ENCODE measurements at regions not wholly inside any gene's neighbourhood (a gene's known extent, or its start where the extent isn't known, plus 50 kb on each side); places are given as distances from the start of the nearest gene placed in this dataset.
"Not testable (repeated sequence)": the region's sequence is repeated elsewhere in the genome, so short reads cannot be mapped to it uniquely, and the experiment has no call there.

- DNase-seq (ENCODE audit: low read depth): no peak
- TF ChIP-seq CTCF (conservative IDR thresholded peaks at IDR 0.05; ENCODE audit: control insufficient read depth, insufficient read depth, low read depth, low read length): no peak
- no peak overlapping the region for H3K4me3 ChIP-seq (ENCODE audit: control insufficient read depth, low read depth, low read length)
Measured at GRCh38 chr17:16880843-16881230, 91.1 kb downstream of the TNFRSF13B start.

GRCh38 chr17:16880121-16880842 lies 91.6 kb downstream of the TNFRSF13B start:
- DNase-seq (ENCODE audit: low read depth): no peak
- no peak overlapping the region for H3K4me3 ChIP-seq (ENCODE audit: control insufficient read depth, low read depth, low read length)
- TF ChIP-seq CTCF (conservative IDR thresholded peaks at IDR 0.05; ENCODE audit: control insufficient read depth, insufficient read depth, low read depth, low read length): no peak

GRCh38 chr17:16879686-16880085 lies 92.2 kb downstream of the TNFRSF13B start:
- no peak for DNase-seq (ENCODE audit: low read depth)
- no peak for TF ChIP-seq CTCF (conservative IDR thresholded peaks at IDR 0.05; ENCODE audit: control insufficient read depth, insufficient read depth, low read depth, low read length)
- no peak overlapping the region for H3K4me3 ChIP-seq (ENCODE audit: control insufficient read depth, low read depth, low read length)

GRCh38 chr17:16878606-16879005 lies 93.3 kb downstream of the TNFRSF13B start:
- H3K4me3 ChIP-seq (ENCODE audit: control insufficient read depth, low read depth, low read length): no peak overlapping the region
- TF ChIP-seq CTCF (conservative IDR thresholded peaks at IDR 0.05; ENCODE audit: control insufficient read depth, insufficient read depth, low read depth, low read length): no peak
- no peak for DNase-seq (ENCODE audit: low read depth)

- TF ChIP-seq CTCF (conservative IDR thresholded peaks at IDR 0.05; ENCODE audit: control insufficient read depth, insufficient read depth, low read depth, low read length): no peak
- no peak for DNase-seq (ENCODE audit: low read depth)
- no peak overlapping the region for H3K4me3 ChIP-seq (ENCODE audit: control insufficient read depth, low read depth, low read length)
Measured at GRCh38 chr17:16878084-16878483, 93.8 kb downstream of the TNFRSF13B start.

- peak; percentile 33 for DNase-seq (ENCODE audit: low read depth)
- TF ChIP-seq CTCF (conservative IDR thresholded peaks at IDR 0.05; ENCODE audit: control insufficient read depth, insufficient read depth, low read depth, low read length): no peak
- H3K4me3 ChIP-seq (ENCODE audit: control insufficient read depth, low read depth, low read length): no peak overlapping the region
Measured at GRCh38 chr17:16877099-16877498, 94.8 kb downstream of the TNFRSF13B start.

GRCh38 chr17:16875662-16876061 lies 96.3 kb downstream of the TNFRSF13B start:
- no peak for TF ChIP-seq CTCF (conservative IDR thresholded peaks at IDR 0.05; ENCODE audit: control insufficient read depth, insufficient read depth, low read depth, low read length)
- H3K4me3 ChIP-seq (ENCODE audit: control insufficient read depth, low read depth, low read length): no peak overlapping the region
- DNase-seq (ENCODE audit: low read depth): no peak

- DNase-seq (ENCODE audit: low read depth); H3K4me3 ChIP-seq (ENCODE audit: control insufficient read depth, low read depth, low read length): not testable (repeated sequence)
Measured at GRCh38 chr17:16874216-16874615, 97.7 kb downstream of the TNFRSF13B start.

Measured in fibroblast of mammary gland (primary cell).